GM19463 (cell line): ENCODE measurements at regions not wholly inside any gene's neighbourhood (a gene's known extent, or its start where the extent isn't known, plus 50 kb on each side); places are given as distances from the start of the nearest gene placed in this dataset.
"Not testable (repeated sequence)": the region's sequence is repeated elsewhere in the genome, so short reads cannot be mapped to it uniquely, and the experiment has no call there.

Experiments used
- ATAC-seq: cut with Tn5 transposase; IDR thresholded peaks from one replicate; pipeline ENCODE4 v1.9.1; 2021; ENCODE audit warnings: mild to moderate bottlenecking, moderate library complexity; ENCODE audit not compliant: unreplicated experiment

DNA sequence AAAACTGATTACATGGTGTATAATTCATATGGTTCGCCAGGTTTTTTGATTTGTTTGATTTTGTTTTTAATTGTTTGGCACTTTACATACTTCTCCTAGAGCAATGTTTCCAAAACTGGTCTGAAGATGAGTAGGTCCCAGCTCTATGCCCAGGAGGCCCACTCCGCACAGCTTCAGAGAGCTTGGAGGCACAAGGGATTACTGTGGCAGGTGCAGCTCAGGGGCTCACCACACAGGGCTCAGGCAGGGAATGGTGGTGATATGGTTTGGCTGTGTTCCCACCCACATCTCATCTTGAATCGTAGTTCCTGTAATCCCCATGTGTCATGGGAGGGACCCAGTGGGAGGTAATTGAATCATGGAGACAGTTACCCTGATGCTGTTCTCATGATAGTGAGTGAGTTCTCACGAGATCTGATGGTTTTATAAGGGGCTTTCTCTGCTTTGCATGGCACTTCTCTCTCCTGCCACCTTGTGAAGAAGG, 296.6 kb downstream of the MED10 start:
- no peak for ATAC-seq

DNA sequence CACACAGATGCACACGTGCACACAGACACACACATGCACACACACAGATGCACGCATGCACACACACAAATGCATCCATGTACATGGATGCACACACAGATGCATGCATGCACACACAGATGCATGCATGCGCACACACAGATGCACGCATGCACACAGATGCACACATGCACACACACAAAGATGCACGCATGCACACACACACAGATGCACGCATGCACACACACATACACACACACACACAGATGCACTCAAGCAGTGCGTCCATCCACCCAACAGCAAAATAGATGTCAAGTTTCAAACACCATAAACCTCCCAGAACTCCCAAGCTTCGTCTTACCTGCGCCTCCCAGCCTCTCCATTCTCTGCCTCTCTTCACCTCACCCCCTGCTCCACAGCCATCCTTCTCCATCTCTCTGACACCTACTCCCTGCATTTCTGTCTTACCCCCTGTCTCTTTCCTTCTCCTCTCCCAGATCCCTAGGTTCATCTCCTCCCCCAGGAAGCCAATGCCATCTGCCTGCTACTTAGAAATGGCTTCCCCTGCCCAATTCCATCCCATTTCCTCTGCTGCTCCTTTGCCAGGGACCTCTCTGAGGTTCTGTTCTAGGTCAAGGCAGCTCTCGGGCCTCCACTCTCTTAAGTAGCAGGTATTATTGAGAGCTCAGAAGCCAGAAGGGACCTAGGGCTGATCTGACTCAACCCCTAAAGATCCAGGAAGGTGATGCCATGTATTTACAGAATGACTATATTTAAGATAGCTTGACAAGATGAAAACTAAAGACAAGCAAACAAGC, 297.2 kb downstream of the MED10 start:
- no peak for ATAC-seq

DNA sequence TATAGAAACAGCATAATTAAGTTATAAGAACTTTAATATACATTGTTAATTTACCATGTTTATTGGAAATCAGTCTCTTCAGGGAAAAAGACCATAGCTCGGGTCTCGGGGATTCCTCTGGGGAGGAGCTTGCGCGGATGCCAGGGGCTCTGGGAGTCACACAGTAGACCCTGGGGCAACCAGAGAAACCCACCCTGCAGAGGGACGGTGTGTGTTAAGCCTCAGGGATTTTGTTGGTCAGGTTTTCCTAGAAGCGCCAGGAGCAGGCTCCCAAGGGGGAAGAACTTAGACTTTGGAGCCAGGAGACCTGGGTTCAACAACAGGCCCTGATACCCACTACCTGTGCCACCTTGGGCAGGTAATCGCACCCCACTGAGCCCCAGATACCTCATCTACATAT, 297.9 kb downstream of the MED10 start:
- ATAC-seq = no peak

DNA sequence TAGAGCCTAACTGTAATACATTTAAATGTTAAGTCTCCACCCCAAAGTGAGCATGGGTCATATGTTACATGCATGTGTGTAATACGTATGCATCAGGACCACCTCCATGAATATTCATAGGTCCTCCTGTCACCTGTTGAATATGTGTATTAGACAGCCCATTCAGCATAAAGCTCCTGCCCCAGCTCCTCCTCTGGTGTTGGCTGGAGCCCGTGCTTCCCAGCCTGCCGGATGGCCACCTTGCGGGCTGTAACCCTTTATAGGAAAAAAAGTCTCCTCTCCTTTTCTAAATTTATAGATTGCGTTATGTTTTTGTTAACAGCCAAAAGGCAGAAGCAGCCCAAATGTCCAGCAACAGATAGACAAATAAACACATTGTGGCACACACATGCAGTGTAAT, 299.5 kb downstream of the MED10 start:
- ATAC-seq = no peak

DNA sequence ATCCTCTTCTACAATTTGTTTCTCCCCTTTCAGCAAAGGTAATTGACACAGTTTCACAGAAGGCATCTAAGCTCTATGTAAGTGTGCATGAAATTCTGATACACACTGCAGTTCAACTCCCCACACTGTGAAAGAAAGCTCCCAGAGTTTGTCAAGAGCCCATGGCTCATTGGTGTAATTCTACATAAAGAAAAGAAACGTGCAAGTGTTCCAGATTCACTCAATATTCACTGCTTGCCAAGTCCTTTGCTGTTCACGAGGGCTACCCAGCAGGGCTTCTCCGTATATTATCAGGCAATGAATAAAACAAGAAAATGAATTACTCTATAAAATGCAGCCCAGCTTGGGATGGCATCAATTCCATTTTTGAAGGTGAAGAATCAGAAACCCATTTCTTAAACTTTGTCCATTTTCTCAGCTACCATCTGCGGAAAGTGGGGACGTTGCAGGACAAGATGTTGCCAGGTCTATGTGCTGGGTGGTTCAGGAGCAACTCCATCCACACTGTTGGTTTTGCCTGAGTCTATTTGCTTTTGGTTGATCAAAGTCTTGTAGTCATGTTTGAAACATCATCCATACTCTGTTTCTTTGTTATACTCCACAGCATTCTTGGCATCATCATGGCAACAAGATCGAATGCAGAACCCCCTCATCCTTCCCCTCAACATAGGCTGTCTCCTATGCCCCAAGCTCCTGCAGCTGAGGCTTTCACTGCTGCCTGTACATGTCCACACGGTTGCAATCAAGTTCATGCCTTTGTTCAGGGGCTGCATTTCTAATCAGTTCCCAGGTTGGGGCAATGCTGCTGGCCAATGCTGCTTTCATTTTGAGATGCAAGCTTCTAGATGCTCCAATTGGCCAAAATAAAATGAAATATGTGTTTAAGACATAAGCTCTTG, 301.8 kb downstream of the MED10 start:
- ATAC-seq = no peak

DNA sequence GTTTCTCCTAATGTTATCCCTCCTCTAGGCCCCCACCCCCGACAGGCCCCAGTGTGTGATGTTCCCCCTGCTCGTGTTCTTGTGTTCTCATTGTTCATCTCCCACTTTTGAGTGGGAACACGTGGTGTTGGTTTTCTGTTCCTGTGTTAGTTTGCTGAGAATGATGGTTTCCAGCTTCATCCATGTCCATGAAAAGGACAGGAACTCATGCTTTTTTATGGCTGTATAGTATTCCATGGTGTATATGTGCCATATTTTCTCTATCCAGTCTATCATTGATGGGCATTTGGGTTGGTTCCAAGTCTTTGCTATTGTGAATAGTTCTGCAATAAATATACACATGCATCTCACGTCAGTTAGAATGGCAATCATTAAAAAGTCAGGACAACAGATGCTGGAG, 305.9 kb downstream of the MED10 start:
- not testable (repeated sequence) for ATAC-seq

DNA sequence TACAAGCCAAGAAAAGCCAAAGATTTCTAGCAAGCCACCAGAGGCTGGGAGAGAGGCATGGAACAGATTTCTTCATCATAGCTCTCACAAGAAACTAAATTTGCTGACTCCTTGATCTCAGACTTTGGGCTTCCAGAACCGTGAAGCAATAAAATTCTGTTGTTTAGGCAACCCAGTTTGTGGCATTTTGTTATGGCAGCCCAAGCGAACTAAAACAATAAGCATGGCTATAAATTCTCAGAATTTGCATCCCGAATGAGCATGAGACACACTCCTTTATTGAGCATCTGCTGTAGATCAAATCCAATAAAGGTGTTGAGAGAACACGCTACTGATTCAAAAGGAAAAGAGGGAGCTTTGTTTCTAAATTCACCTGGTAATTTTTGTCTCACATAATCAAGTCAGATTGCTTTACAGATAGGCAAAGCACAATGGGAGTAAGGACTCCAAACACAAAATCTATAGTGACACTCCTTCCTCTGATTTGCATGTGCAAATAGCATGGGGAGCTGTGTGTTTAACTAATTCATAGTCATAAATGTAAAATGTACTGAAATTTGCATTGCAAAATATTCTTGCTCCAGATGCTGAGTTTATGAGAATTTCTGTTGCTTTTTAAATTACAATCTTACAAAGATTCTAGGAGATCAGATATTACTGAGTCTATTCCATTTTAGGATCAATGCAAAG, 308.7 kb downstream of the MED10 start:
- no peak for ATAC-seq

DNA sequence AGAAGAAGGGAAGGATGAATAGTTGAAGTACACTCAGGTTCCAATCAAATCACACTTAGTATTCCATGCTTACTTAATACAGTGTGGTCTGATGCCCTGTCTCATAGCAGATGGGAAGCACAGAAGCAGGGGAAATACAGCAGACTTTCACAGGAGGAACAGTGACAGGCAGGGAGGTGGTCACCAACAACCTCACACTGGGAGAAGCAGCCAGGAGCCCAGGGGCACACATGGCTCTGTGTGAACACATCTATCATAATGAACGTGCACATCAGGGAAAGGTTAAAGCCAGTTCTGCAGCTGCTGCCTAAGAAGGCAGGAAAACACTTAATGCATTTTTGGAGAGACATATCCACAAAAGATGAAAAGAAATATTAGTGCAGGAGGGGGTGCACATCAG, 312.3 kb downstream of the MED10 start:
- ATAC-seq = no peak

DNA sequence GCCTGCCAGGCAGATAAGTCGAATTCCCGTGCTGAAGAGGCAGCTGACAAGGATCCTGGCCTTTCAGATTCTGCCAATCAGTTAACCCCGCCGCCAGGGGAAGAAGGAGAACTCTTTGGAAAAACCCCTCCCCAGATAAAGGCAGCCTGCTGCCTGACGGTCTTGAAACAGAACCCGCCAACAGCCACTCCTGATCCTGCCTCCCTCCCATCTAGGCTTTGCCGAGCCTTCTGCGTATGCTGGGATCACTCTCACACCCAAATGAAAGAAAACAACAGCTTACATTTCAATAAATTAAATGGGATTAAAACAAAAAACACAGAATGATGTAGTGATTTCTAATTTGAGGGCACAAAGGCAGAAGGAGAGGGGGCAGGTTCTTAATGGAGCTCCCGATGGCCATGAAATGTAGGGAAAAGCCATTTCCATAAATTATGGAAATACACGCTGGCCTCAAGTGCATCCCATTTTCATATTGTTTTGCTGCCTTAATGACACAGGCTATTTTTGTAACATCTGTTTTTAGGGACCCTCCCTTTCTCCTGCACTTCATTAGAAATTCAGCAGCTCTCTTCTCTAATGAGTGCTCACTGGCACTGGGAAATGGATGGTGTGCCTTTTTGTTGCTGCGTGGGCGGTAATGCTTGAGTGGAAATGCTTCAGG, 319.1 kb downstream of the MED10 start:
- no peak for ATAC-seq

DNA sequence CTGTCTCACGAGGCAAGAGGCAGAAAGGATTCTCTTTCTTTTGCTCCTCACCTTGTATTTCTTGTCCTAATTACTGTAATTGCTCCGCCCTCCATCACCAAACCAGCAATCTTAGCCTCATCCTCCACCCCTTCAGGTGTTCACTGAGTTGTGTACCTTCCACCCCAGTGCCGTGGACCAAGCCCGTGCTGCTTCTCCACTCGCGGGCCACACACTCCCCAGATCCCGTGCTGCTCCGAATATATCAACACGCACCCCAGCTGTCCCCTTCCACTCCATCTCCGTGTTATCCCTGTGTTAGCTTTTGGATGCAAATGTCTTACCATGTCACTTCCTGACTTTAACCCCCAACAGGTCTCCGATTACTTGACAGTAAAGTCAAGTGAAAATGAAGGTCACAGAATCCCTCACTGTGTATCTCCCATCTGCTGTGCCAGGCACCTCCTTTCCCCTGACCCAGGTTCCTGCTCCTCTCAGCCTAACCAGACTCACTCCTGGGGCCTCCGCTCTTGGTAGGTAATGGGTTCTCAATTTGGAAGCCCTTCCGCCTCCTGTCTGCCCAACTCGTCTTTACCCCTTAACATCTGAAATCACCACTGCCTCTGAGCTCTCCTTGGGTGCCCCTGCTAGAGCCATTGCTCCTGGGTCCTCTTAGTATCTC, 320.2 kb downstream of the MED10 start:
- no peak for ATAC-seq

DNA sequence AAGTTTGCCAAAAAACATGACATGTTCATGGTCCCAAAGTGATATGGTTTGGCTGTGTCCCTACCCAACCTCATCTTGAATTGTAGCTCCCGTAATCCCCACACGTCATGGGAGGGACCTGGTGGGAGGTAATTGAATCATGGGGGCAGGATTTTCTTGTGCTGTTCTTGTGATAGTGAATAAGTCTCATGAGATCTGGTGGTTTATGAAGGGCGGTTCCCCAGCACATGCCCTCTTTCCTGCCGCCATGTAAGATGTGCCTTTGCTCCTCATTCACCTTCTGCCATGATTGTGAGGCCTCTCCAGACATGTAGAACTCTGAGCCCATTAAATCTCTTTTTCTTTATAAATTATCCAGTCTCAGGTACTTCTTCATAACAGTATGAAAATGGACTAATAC, 322.1 kb downstream of the MED10 start:
- ATAC-seq = no peak

DNA sequence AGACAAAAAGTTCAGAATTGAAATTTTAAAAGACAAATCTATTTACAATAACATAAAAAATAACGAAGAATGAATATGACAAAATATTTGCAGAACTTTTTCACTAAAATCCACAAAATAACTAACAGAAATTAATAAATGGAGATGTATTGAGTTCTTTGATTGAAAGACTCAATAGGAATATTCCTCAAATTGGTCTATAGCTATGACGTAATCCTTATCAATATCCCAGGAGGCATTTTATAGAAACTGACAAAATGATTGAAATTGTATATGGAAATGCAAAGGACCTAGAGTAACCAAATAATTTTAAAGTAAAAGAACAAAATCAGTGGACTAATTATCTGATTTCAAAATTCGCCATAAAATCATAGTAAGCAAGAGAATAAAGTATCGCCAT, 328.7 kb downstream of the MED10 start:
- no peak for ATAC-seq

DNA sequence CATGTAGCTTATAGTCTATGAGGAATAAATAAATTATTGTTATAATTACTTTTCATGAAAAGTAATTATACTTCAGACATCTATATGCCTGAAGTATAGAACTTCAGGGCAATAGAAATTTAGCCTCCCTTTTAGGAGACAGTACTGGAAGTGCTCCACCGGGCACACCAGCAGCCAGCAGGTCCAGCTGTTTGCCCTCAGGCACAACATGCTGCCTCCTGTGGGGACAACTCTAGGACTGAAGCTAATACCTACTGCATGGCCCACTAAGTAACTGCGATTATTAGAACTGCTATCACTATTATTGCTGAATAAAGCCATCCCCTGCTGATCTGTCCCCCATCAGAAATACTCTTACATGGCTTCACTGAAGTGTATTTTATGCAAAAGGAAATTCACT, 329.6 kb downstream of the MED10 start:
- ATAC-seq = no peak

DNA sequence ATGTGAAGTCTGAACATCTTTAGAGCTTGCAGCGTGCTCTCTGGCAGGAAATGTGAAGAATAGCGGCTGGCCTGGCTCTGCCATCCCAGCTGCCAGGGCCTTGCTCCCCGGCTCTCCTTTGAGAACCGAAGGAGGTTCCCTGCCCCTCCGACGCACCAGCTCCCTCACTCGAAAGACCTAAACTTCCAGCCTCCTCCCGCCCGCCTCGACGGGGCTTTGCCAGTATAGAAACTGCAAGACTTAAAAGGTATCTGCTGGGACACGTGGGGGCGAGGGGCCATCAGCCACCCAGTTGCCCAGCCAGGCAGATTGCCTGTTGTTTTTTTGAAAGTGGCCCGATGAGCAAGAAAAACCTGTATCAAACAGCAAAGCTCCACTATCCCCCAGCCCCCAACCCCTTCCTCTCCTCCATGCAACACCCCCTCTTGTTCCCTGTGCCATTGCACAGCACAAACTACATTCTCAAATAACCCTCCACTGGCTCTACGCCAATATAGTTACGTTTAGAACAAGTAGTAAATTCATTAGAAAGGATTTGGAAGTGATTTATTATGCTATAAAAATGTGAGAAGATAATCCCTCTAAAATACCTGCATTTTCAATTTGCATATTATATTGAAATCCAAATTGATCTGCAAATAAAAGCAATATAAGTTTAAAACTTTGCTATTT, 331.9 kb downstream of the MED10 start:
- ATAC-seq = no peak

DNA sequence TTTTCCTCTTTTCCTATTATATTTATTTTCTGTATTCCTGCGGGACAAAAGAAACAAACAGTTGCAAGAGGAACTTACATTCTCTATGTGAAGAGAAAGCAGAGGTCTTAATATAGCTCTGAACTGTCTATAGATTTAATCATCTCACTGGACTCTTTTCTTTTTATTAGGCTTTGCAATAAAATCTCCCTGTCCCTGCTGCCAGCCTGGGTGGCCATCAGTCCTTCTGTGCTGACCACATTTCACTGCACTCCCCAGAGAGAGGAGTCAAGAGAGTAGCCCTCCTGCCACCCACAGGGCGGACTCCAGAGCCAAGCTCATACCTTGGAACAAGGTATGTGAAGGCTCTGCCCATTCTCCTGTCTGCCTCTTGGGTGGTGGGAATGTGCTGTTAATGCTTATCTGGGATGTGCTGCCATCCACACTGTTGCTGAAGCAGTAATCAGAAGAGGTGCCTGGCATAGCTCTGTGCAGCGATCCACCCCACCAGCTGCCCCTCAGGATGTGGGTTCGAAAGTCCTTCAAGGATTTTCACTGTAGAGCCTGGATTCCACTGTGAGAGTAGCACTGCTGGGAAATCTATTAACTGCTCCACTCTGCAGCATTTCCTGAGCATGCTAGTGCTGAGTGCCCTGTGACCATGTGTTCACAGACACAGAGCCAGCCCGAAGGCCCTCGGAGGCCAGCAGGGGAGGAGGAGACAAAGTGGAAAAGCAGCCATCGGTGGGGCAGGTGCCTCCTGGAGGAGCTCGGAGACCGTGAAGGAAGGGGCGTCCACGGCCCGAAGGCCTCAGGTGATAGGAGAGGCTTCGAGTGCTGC, 334.6 kb downstream of the MED10 start:
- no peak for ATAC-seq

DNA sequence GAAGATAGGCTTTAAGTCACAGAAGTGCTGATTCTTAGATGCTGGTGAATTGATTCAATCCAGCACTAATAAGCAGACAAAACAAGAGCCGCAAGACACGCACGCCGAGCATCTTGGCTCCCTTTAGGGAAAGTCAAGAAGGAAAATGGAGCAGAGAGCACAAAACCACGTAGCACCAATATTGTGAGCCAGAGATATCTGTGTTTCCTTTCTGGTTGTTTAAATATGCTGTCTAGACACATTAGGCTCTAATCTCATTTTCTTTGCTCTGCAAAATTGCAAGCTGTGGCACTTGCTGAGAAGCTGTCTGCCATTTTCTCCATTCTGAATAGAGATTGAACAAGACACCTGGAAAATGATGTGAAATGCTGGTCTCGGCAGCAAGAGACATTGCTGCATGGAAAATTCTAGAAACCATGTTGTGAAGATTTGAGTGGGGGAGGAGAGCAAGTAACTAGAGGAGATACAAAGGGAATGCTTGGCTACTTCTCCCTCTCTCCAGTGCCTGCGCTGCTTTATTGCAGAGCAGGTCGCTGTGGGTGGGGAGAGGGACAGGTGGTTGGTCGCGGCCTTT, 336.3 kb downstream of the MED10 start:
- no peak for ATAC-seq

DNA sequence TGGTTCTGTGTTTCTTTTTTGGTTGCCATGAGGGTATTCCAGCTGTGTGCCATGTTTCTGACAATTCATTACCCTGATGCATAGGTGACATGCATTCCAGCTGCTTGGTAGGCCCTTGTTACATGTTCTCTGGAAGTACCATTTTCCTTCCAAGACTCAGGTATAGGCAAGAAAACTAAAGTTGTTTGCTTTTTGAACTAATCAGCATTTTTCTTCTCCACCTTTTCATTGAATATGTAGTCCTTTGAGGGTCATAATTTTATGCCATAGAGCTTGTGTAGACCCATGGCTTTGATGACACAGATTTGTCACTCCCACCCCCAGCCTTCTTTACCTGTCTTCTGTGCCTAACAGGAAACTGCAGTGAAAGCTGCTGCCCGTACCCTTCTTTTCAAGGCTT, 339.2 kb downstream of the MED10 start:
- no peak for ATAC-seq

DNA sequence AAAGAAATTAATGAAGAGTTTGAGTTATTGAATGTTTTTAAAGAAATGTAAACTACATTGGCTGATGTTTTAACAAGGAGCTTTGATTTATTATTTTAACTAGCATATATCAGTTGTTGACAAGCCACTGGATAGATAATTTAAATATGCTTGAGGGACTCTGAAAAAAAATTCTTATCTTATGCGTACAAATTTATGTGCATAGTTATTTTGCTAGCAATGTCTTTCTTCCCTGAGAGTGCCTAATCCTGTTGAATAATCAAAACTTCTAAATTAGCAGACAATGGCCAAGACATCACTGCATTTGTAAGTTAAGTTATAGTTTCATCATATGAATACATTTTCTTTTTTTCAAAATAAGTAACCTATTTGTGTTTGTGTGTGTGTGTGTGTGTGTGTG, 342.3 kb downstream of the MED10 start:
- ATAC-seq = no peak

DNA sequence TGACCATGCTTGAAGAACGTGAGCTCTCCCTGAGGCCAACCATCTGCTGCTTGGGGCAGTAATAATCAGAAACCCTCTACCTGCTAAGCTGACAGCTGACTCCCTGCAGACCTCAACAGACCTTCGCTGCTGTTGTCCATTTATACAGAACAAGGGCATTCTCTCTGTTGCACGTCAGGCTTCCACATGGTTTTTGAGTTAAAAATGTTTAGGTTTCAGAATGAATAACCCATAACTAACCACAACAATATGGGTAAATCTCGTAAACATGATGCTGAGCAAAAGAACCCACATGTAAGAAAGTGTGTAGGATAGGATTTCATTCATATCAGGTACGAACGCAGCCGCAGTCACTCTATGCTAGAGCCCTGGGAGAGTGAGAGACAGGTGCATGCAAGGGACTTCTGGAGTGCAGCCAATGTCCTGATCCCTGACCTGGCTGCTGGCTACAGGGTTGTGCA, 348.5 kb downstream of the MED10 start:
- ATAC-seq = no peak
